Psoas muscle (tissue), 7 donors: ENCODE measurements at regions not wholly inside any gene's neighbourhood (a gene's known extent, or its start where the extent isn't known, plus 50 kb on each side); places are given as distances from the start of the nearest gene placed in this dataset.

Experiments
- ATAC-seq, 4 donors: fragments of 200-7000 bp; cut with Tn5 transposase; one replicate each; pipeline ENCODE4 v1.9.1; 2020; ENCODE audit warnings: moderate library complexity in 3 of 4, mild to moderate bottlenecking in 2 of 4
- DNase-seq, 2 donors: peaks; one replicate each; pipeline ENCODE4 v3.0.0-alpha.2; 2020
- H3K27ac ChIP-seq: fragments of 200-600 bp; one replicate; pipeline ENCODE4 v1.8.0; 2022
- H3K27me3 ChIP-seq, 3 donors: fragments of 200-600 bp in 1 of 3; one replicate each; pipeline versions ENCODE4 v1.6.1 to v1.8.0; 2013 to 2022; ENCODE audit warnings: low read length in 2 of 3, mild to moderate bottlenecking in 2 of 3, moderate library complexity in 1 of 3; ENCODE audit not compliant: insufficient read depth in 3 of 3
- H3K36me3 ChIP-seq, 2 donors: fragments of 200-600 bp in 1 of 2; one replicate each; pipeline versions ENCODE4 v1.6.1 to v1.8.0; 2013 to 2022; ENCODE audit warnings: low read depth in 1 of 2, mild to moderate bottlenecking in 1 of 2, moderate library complexity in 1 of 2; ENCODE audit not compliant: insufficient read depth in 1 of 2
- H3K4me1 ChIP-seq: fragments of 200-600 bp; one replicate; pipeline ENCODE4 v1.8.0; 2022
- H3K4me3 ChIP-seq: fragments of 200-600 bp; one replicate; pipeline ENCODE4 v1.8.0; 2022; ENCODE audit warnings: mild to moderate bottlenecking
- H3K9me3 ChIP-seq: fragments of 200-600 bp; one replicate; pipeline ENCODE4 v1.8.0; 2022
- WGBS, 3 donors: extraction: QIAGEN DNeasy Blood & Tissue Kit; methylation state at CpG; one replicate each; pipeline versions ENCODE4 v1.1.6 to v1.1.7; 2013; 5-methylcytosine and 5-hydroxymethylcytosine counted together
- intact Hi-C, 2 donors: fragments of 100-400 bp; cut with DNase I; formaldehyde crosslinking; loops; one replicate each; pipeline versions ENCODE4 v1.11.0 to v1.14.2; 2022
- TF ChIP-seq, protein P1 (sequence below): fragments of 200-600 bp; IDR thresholded peaks from one replicate; pipeline ENCODE4 v1.8.0; 2022; ENCODE audit warnings: antibody characterized with exemption
- donor health status: healthy with polysubstance abuse.
- donor health status: DM: no; HTN: no; CAD: no; lungs with moderate emphysema.
- donor health status: Bipolar disorder and iron deficiency.
- donor health status: healthy.
- donor health status: DM: yes; HTN: yes; CAD: no.
- donor health status: DM: no; HTN: no; CAD: no.
- donor health status: DM: yes; HTN: yes; CAD: no.

DNA sequence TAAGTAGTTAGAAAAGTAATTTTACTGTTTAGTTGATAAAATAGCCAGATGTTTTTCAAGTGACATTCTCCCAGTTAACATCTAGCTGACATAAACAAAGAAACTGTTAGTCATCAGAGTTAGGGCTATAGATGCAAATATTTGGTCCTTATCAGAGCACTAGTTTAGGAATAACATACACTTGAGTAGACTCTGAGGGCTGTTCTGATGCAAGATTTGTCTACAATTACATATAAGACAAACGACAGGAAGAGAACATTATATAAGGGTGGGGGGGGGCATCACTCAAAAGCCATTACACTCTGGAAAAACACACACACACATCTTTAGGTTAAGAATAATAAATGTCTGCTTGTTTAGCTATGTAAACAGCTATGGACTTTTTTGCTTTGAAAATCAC lies 554.4 kb upstream of the LRRTM1 start:
- 14 to 25% (median 20%) methylated on average over 1 of the region's 1 CpG for WGBS, 3 donors
- intact Hi-C loops = no loop called here

DNA sequence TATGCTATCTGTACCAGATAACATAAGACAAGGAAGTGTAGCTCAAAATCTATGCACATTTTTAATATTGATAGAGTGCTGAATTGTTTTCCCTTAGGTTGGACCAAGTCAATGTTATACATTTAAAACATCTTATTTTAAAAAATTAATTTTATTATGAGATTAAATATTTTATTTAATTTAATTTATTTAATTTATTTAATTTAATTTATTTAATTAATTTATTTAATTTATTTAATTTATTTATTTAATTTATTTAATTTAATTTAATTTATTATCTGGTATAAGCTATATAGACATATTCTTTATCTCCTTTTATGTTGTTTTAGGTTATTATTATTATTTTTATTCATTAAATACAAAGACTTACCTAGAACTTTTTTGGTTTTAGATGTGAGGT lies 551.7 kb upstream of the LRRTM1 start:
- TF ChIP-seq, protein P1, sequence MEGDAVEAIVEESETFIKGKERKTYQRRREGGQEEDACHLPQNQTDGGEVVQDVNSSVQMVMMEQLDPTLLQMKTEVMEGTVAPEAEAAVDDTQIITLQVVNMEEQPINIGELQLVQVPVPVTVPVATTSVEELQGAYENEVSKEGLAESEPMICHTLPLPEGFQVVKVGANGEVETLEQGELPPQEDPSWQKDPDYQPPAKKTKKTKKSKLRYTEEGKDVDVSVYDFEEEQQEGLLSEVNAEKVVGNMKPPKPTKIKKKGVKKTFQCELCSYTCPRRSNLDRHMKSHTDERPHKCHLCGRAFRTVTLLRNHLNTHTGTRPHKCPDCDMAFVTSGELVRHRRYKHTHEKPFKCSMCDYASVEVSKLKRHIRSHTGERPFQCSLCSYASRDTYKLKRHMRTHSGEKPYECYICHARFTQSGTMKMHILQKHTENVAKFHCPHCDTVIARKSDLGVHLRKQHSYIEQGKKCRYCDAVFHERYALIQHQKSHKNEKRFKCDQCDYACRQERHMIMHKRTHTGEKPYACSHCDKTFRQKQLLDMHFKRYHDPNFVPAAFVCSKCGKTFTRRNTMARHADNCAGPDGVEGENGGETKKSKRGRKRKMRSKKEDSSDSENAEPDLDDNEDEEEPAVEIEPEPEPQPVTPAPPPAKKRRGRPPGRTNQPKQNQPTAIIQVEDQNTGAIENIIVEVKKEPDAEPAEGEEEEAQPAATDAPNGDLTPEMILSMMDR = no peak
- no peaks in the 10 kb centered on the region for H3K36me3 ChIP-seq
- no peak overlapping the region for H3K27ac ChIP-seq
- ATAC-seq (no peak), DNase-seq (no peak)
- intact Hi-C loops = no loop called here
- no peaks in the 10 kb centered on the region for H3K27me3 ChIP-seq
- no peak overlapping the region for H3K4me3 ChIP-seq
- H3K9me3 ChIP-seq = no peaks in the 10 kb centered on the region
- H3K4me1 ChIP-seq = no peaks in the 10 kb centered on the region

More for the DNA sequence above, 554.4 kb upstream of the LRRTM1 start:
- Histone ChIP-seq H3K36me3 (no peaks in the 10 kb centered on the region), H3K9me3 (no peaks in the 10 kb centered on the region), H3K27ac (no peak overlapping the region), H3K4me1 (no peaks in the 10 kb centered on the region), H3K27me3 (no peaks in the 10 kb centered on the region), H3K4me3 (no peak overlapping the region)
- no peak for ATAC-seq
- no peak for DNase-seq
- TF ChIP-seq, protein P1 = no peak

DNA sequence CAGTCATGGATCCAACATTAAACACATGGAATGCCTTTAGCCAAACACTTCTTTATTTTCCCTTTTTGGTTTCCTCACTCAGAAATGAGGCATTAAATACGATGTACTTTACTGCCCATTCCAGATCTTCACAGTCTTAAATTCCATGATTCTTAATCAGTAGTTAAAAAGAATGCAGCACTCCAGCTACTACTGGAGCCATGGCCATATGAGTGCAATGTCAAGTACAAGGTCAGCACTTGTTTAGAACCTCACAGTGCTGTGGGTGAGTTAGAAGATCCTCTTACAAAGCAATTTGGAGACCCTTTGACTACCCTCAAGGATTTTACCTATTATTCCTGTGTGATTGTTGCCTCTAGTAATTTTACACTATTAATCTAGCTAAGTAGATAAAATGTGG lies 550.3 kb upstream of the LRRTM1 start:
- 38 to 51% (median 48%) methylated on average over 1 of the region's 1 CpG for WGBS, 3 donors
- Histone ChIP-seq H3K36me3 (no peaks in the 10 kb centered on the region), H3K4me3 (no peak overlapping the region), H3K4me1 (no peaks in the 10 kb centered on the region), H3K9me3 (no peaks in the 10 kb centered on the region), H3K27me3 (no peaks in the 10 kb centered on the region), H3K27ac (no peak overlapping the region)
- intact Hi-C loops = no loop called here
- ATAC-seq = no peak
- DNase-seq = no peak
- TF ChIP-seq, protein P1 = no peak

DNA sequence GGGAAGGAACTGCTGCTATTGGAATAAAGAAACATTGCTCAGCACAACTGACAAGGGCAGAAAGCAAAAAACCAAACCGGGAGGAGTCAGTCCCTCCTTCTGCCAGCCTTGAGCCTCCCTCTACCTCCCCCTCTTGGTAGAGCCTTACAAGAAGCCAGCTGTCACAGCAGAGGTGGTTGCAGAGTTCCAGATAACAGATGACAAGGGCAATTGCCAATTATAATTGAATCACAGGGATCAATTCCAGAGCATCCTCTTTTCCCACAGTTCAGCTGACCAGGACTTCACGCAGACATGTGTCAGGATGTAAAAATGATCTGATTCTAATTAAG lies 548.2 kb upstream of the LRRTM1 start:
- DNase-seq (no peak), ATAC-seq (no peak)
- H3K36me3 ChIP-seq = no peaks in the 10 kb centered on the region

More for the DNA sequence above, 548.2 kb upstream of the LRRTM1 start:
- no peaks in the 10 kb centered on the region for H3K4me1 ChIP-seq
- TF ChIP-seq, protein P1 = no peak
- H3K4me3 ChIP-seq = no peak overlapping the region
- no peak overlapping the region for H3K27ac ChIP-seq
- intact Hi-C loops = no loop called here
- H3K27me3 ChIP-seq = no peaks in the 10 kb centered on the region
- H3K9me3 ChIP-seq = no peaks in the 10 kb centered on the region
- 40 to 47% (median 45%) methylated on average over 2 of the region's 2 CpGs for WGBS, 3 donors
